ENCODE measurements at regions not wholly inside any gene's neighbourhood (a gene's known extent, or its start where the extent isn't known, plus 50 kb on each side); places are given as distances from the start of the nearest gene placed in this dataset.
"Not testable (repeated sequence)": the region's sequence is repeated elsewhere in the genome, so short reads cannot be mapped to it uniquely, and the experiment has no call there.

DNA sequence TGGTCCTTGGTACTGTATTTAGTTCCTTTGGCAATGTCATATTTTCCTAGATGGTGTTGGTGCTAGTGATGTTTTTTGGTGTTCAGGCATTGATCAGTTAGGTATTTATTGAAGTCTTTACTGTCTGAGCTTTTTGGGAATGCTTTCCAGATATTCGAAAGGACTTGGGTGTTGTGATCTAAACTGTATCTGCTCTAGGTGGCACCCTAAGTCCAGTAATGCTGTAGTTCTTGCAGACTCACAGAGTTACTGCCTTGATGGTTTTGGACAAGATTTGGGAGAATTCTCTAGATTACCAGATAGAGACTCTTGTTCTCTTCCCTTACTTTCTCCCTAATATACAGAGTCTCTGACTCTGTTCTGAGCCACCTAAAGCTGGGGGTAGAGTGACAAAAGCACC is 513.6 kb upstream of the PITX2 start:
- H3K36me3 ChIP-seq (ENCODE audit: insufficient read depth, low read length) = no peaks in the 10 kb centered on the region
- H3K9ac ChIP-seq (ENCODE audit: insufficient read length) = no peak overlapping the region
- TF ChIP-seq POLR2AphosphoS5 (IDR thresholded peaks at IDR 0.05; ENCODE audit: borderline replicate concordance, low read depth, low read length) (no peak), EZH2 (IDR thresholded peaks at IDR 0.05) (no peak), FOXP2 (optimal IDR thresholded peaks at IDR 0.05; ENCODE audit: control extremely low read depth, extremely low read length, insufficient read depth) (no peak)
- peak; percentile 18 for DNase-seq (ENCODE audit: low read depth, low spot score)
- H3K9me3 ChIP-seq (ENCODE audit: low read depth, low read length) = no peaks in the 10 kb centered on the region
- no peak overlapping the region for H3K27ac ChIP-seq
- no peak overlapping the region for H3K4me3 ChIP-seq

DNA sequence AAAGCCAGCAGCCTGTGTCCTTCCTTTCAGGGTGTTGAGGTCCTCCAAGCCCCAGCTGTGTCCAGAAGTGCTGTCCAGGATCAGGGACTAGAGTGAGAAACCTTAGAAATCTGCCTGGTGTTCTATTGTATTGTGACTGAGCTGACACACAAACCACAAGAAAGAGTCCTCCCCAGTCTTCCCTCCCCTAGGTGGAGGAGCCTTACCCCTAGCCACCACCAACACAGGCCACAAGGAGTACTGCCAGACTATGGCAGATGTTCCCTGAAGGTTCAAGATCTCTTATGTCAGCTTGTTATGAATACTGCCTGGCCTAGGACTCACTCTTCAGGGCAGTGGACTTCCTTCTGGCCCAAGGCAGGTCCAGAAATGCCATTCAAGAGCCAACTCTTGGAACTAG is 514.1 kb upstream of the PITX2 start:
- Histone ChIP-seq H3K27ac (no peak overlapping the region), H3K4me3 (no peak overlapping the region), H3K9ac (ENCODE audit: insufficient read length) (no peak overlapping the region), H3K9me3 (ENCODE audit: low read depth, low read length) (no peaks in the 10 kb centered on the region), H3K36me3 (ENCODE audit: insufficient read depth, low read length) (no peaks in the 10 kb centered on the region)
- TF ChIP-seq EZH2 (IDR thresholded peaks at IDR 0.05) (no peak), POLR2AphosphoS5 (IDR thresholded peaks at IDR 0.05; ENCODE audit: borderline replicate concordance, low read depth, low read length) (no peak), FOXP2 (optimal IDR thresholded peaks at IDR 0.05; ENCODE audit: control extremely low read depth, extremely low read length, insufficient read depth) (no peak)
- DNase-seq (ENCODE audit: low read depth, low spot score) = no peak

DNA sequence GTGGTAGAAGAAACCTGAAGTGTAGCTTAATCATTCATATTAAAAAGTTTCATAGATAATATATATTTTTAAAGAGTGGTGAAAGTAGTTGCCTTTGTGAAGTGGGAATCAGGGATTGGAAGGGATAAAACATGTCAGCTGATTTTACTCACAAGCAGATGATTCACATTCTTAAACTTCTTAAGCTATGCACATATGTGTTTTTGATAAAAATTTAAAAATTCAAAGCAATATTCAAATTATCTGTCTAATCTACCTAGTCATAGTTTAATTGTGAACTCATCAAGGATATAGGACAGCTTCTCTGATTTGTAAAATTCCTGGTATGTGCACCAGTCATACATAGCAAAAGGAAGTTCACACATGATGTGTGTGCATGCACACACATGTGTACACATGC is 520.6 kb upstream of the PITX2 start:
- H3K36me3 ChIP-seq (ENCODE audit: insufficient read depth, low read length) = no peaks in the 10 kb centered on the region
- H3K27ac ChIP-seq = no peak overlapping the region
- H3K9ac ChIP-seq (ENCODE audit: insufficient read length) = no peak overlapping the region
- TF ChIP-seq EZH2 (IDR thresholded peaks at IDR 0.05) = no peak
- TF ChIP-seq POLR2AphosphoS5 (IDR thresholded peaks at IDR 0.05; ENCODE audit: borderline replicate concordance, low read depth, low read length) = no peak
- no peak for TF ChIP-seq FOXP2 (optimal IDR thresholded peaks at IDR 0.05; ENCODE audit: control extremely low read depth, extremely low read length, insufficient read depth)
- H3K4me3 ChIP-seq = no peak overlapping the region
- no peak for DNase-seq (ENCODE audit: low read depth, low spot score)
- H3K9me3 ChIP-seq (ENCODE audit: low read depth, low read length) = no peaks in the 10 kb centered on the region

DNA sequence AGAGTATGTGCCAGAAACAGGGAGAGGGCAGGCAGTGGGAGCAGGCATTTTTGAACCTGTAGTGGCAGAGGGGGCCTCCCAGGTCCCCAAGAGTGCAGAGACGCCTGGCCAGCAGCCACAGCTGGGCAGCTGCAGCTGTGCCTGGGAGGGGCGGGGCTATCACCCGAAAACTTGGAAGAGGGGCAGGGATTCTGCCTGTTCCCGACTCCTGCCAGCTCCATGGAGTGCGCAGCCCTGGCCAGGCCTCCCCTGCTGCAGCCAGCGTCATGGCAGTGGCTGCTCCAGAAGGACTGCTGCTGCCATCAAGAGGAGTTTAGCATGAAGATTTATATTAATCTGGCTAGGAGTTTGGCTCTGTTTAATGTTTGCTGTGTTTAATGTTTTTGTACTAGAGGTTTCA is 532.1 kb upstream of the PITX2 start:
- H3K4me3 ChIP-seq = no peak overlapping the region
- no peaks in the 10 kb centered on the region for H3K9me3 ChIP-seq (ENCODE audit: low read depth, low read length)
- no peak overlapping the region for H3K9ac ChIP-seq (ENCODE audit: insufficient read length)
- TF ChIP-seq EZH2 (IDR thresholded peaks at IDR 0.05) = no peak
- no peak for TF ChIP-seq FOXP2 (optimal IDR thresholded peaks at IDR 0.05; ENCODE audit: control extremely low read depth, extremely low read length, insufficient read depth)
- no peak for TF ChIP-seq POLR2AphosphoS5 (IDR thresholded peaks at IDR 0.05; ENCODE audit: borderline replicate concordance, low read depth, low read length)
- H3K36me3 ChIP-seq (ENCODE audit: insufficient read depth, low read length) = no peaks in the 10 kb centered on the region
- H3K27ac ChIP-seq = no peak overlapping the region
- DNase-seq (ENCODE audit: low read depth, low spot score) = no peak

DNA sequence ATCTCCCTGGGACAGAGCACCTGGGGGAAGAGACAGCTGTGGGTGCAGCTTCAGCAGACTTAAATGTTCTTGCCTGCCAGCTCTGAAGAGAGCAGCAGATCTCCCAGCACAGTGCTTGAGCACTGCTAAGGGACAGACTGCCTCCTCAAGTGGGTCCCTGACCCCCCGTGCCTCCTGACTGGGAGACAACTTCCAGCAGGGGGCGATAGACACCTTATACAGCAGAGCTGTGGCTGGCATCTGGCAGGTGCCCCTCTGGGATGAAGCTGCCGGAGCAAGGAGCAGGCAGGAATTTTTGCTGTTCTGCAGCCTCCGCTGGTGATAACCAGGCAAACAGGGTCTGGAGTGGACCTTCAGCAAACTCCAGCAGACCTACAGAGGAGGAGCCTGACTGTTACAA is 541.7 kb upstream of the PITX2 start:
- not testable (repeated sequence) for H3K4me3 ChIP-seq; DNase-seq (ENCODE audit: low read depth, low spot score); H3K27ac ChIP-seq; H3K9ac ChIP-seq (ENCODE audit: insufficient read length); H3K9me3 ChIP-seq (ENCODE audit: low read depth, low read length); H3K36me3 ChIP-seq (ENCODE audit: insufficient read depth, low read length)

DNA sequence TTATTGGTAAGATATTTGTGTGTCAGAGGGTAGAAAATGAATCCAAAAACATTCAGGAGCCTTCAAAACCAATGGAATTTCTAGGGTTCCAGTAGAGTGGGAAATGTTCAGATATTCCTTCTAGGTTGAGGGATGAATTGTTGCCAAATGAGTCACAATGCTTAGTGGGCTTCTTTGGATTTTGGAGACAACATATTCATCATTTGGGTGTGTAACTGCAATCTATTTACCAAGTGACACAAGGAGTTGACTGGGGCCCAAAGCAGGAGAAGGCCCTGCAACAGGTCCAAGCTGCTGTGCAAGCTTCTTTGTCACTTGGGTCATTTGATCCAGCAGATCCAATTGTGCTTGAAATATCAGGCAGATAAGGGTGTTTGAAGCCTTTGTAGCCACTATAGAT is 551.5 kb upstream of the PITX2 start:
- H3K4me3 ChIP-seq = no peak overlapping the region
- DNase-seq (ENCODE audit: low read depth, low spot score) = no peak
- no peaks in the 10 kb centered on the region for H3K9me3 ChIP-seq (ENCODE audit: low read depth, low read length)
- H3K36me3 ChIP-seq (ENCODE audit: insufficient read depth, low read length) = no peaks in the 10 kb centered on the region
- no peak overlapping the region for H3K27ac ChIP-seq
- H3K9ac ChIP-seq (ENCODE audit: insufficient read length) = no peak overlapping the region
- no peak for TF ChIP-seq FOXP2 (optimal IDR thresholded peaks at IDR 0.05; ENCODE audit: control extremely low read depth, extremely low read length, insufficient read depth)
- no peak for TF ChIP-seq EZH2 (IDR thresholded peaks at IDR 0.05)
- no peak for TF ChIP-seq POLR2AphosphoS5 (IDR thresholded peaks at IDR 0.05; ENCODE audit: borderline replicate concordance, low read depth, low read length)

DNA sequence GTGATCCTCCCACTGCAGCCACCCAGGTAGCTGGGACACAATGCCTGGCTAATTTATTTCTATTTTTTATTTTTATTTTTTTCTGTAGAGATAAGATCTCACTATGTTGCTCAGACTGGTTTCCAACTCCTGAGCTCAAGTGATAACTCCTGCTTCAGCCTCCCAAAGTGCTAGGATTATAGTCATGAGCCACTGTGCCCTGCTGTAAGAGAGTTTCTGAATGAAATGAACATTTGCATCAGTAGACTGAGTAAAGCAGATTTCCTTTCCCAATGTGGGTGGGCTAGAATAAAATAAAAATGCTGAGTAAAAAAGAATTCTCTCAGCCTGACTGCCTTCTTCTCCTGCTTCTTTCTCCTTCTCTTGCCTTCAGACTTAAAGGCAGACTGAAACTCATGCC is 555.4 kb upstream of the PITX2 start:
- Histone ChIP-seq H3K27ac (no peak overlapping the region), H3K9ac (ENCODE audit: insufficient read length) (no peak overlapping the region), H3K4me3 (no peak overlapping the region), H3K9me3 (ENCODE audit: low read depth, low read length) (no peaks in the 10 kb centered on the region), H3K36me3 (ENCODE audit: insufficient read depth, low read length) (no peaks in the 10 kb centered on the region)
- TF ChIP-seq POLR2AphosphoS5 (IDR thresholded peaks at IDR 0.05; ENCODE audit: borderline replicate concordance, low read depth, low read length) (no peak), EZH2 (IDR thresholded peaks at IDR 0.05) (no peak), FOXP2 (optimal IDR thresholded peaks at IDR 0.05; ENCODE audit: control extremely low read depth, extremely low read length, insufficient read depth) (no peak)
- no peak for DNase-seq (ENCODE audit: low read depth, low spot score)

DNA sequence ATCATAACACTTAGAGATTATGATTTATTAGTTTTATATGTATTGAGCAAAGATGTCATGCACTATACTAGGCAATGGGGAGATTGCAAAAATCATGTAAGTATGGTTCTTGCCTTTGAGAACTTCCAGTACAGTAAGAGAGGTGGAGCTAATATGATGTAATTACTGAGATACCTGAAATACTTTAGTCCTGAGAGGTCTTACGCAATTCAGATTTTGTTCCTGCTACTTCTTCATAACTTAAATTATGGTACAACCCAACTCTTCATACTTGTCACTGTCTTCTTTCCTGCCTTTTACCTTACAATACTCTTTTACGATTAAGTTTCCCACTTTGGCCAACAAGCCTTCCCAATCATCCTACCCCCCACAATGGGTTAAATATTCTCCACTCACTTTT is 564.2 kb upstream of the PITX2 start:
- no peaks in the 10 kb centered on the region for H3K9me3 ChIP-seq (ENCODE audit: low read depth, low read length)
- no peak overlapping the region for H3K4me3 ChIP-seq
- no peaks in the 10 kb centered on the region for H3K36me3 ChIP-seq (ENCODE audit: insufficient read depth, low read length)
- H3K9ac ChIP-seq (ENCODE audit: insufficient read length) = no peak overlapping the region
- no peak overlapping the region for H3K27ac ChIP-seq
- TF ChIP-seq FOXP2 (optimal IDR thresholded peaks at IDR 0.05; ENCODE audit: control extremely low read depth, extremely low read length, insufficient read depth) = no peak
- no peak for TF ChIP-seq EZH2 (IDR thresholded peaks at IDR 0.05)
- TF ChIP-seq POLR2AphosphoS5 (IDR thresholded peaks at IDR 0.05; ENCODE audit: borderline replicate concordance, low read depth, low read length) = no peak
- no peak for DNase-seq (ENCODE audit: low read depth, low spot score)

DNA sequence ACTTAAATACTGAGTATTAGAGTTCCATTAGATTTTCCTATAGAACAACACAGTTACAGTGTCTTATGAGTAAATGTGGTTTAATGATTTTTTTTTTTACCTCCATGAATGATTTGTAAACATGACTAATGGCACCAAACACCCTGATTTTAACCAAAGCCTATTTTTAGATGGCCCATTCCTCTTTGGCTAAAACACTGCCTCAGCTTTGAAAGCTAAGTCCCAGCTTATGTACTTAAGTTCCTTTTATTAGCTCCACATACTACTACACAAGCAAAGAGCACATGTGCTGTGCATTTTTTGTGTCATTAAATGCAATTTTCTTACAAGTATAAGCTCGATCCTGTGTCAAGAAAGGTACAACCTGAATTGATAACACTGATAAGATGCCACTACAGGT is 575.6 kb upstream of the PITX2 start:
- no peaks in the 10 kb centered on the region for H3K9me3 ChIP-seq (ENCODE audit: low read depth, low read length)
- TF ChIP-seq POLR2AphosphoS5 (IDR thresholded peaks at IDR 0.05; ENCODE audit: borderline replicate concordance, low read depth, low read length) = no peak
- no peak for TF ChIP-seq EZH2 (IDR thresholded peaks at IDR 0.05)
- no peak for TF ChIP-seq FOXP2 (optimal IDR thresholded peaks at IDR 0.05; ENCODE audit: control extremely low read depth, extremely low read length, insufficient read depth)
- no peak overlapping the region for H3K9ac ChIP-seq (ENCODE audit: insufficient read length)
- no peaks in the 10 kb centered on the region for H3K36me3 ChIP-seq (ENCODE audit: insufficient read depth, low read length)
- DNase-seq (ENCODE audit: low read depth, low spot score) = no peak
- no peak overlapping the region for H3K27ac ChIP-seq
- H3K4me3 ChIP-seq = no peak overlapping the region

Data from SK-N-MC (cell line).